ENCODE measurements at regions not wholly inside any gene's neighbourhood (a gene's known extent, or its start where the extent isn't known, plus 50 kb on each side); places are given as distances from the start of the nearest gene placed in this dataset.

DNA sequence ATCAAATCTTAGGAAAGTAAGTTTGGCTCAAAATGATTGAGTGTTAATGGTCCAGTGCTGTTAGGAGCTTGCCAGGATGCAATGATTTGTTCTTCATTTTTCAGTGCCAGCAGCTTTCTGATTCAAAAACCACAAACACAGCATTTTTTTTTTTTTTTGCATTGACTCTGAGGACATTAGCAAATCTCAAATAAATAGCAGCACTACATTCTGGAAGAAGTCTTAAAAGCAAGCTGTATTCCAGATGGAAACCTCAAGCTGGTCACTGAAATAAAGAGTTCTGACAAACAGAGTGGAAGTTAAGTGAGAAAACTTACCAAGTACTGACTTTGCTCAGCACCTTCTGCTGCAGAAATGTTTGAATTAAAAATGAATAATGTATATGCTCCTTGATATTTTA is 1653.1 kb upstream of the CDH9 start:
- H3K9ac ChIP-seq = no peak overlapping the region
- H3K4me1 ChIP-seq (ENCODE audit: control insufficient read depth in 1 of 2, insufficient read depth in 2 of 2, low read depth in 1 of 2, low read length in 1 of 2) = no peaks in the 10 kb centered on the region
- H3K9me2 ChIP-seq = no peaks in the 10 kb centered on the region; the same call in 1 of the 2 replicates
- no peaks in the 10 kb centered on the region for H3K27me3 ChIP-seq (ENCODE audit: insufficient read depth)
- no peak for DNase-seq
- CTCF ChIA-PET = no interaction called here
- no peak overlapping the region for H3K4me3 ChIP-seq (ENCODE audit: low read depth in 2 of 2, low read length in 1 of 2)
- H4K20me1 ChIP-seq (ENCODE audit: insufficient read depth) = no peaks in the 10 kb centered on the region
- no peak overlapping the region for H2AFZ ChIP-seq (ENCODE audit: low read depth)
- H3K9me3 ChIP-seq = no peaks in the 10 kb centered on the region
- POLR2A ChIA-PET = no interaction called here
- no peak for TF ChIP-seq RXRA (IDR thresholded peaks at IDR 0.05; ENCODE audit: borderline replicate concordance, low read depth)
- TF ChIP-seq NFIC (IDR thresholded peaks at IDR 0.05; ENCODE audit: borderline replicate concordance) = no peak
- TF ChIP-seq MEF2A (IDR thresholded peaks at IDR 0.05; ENCODE audit: borderline replicate concordance, low read depth) = no peak
- TF ChIP-seq GABPA (IDR thresholded peaks at IDR 0.05; ENCODE audit: low read depth) = no peak
- TF ChIP-seq, protein P1, sequence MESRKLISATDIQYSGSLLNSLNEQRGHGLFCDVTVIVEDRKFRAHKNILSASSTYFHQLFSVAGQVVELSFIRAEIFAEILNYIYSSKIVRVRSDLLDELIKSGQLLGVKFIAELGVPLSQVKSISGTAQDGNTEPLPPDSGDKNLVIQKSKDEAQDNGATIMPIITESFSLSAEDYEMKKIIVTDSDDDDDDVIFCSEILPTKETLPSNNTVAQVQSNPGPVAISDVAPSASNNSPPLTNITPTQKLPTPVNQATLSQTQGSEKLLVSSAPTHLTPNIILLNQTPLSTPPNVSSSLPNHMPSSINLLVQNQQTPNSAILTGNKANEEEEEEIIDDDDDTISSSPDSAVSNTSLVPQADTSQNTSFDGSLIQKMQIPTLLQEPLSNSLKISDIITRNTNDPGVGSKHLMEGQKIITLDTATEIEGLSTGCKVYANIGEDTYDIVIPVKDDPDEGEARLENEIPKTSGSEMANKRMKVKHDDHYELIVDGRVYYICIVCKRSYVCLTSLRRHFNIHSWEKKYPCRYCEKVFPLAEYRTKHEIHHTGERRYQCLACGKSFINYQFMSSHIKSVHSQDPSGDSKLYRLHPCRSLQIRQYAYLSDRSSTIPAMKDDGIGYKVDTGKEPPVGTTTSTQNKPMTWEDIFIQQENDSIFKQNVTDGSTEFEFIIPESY (IDR thresholded peaks at IDR 0.05; ENCODE audit: borderline replicate concordance, low read depth) = no peak
- TF ChIP-seq EP300 (IDR thresholded peaks at IDR 0.05; ENCODE audit: borderline replicate concordance in 1 of 2, low read depth in 1 of 2, low read length in 1 of 2) = no peak
- no peak for TF ChIP-seq ELF1 (IDR thresholded peaks at IDR 0.05)
- TF ChIP-seq RFX5 (IDR thresholded peaks at IDR 0.05; ENCODE audit: low read length) = no peak
- TF ChIP-seq JUND (IDR thresholded peaks at IDR 0.05) = no peak
- TF ChIP-seq, protein P2, sequence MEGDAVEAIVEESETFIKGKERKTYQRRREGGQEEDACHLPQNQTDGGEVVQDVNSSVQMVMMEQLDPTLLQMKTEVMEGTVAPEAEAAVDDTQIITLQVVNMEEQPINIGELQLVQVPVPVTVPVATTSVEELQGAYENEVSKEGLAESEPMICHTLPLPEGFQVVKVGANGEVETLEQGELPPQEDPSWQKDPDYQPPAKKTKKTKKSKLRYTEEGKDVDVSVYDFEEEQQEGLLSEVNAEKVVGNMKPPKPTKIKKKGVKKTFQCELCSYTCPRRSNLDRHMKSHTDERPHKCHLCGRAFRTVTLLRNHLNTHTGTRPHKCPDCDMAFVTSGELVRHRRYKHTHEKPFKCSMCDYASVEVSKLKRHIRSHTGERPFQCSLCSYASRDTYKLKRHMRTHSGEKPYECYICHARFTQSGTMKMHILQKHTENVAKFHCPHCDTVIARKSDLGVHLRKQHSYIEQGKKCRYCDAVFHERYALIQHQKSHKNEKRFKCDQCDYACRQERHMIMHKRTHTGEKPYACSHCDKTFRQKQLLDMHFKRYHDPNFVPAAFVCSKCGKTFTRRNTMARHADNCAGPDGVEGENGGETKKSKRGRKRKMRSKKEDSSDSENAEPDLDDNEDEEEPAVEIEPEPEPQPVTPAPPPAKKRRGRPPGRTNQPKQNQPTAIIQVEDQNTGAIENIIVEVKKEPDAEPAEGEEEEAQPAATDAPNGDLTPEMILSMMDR (IDR thresholded peaks at IDR 0.05) = no peak
- TF ChIP-seq, protein P3, sequence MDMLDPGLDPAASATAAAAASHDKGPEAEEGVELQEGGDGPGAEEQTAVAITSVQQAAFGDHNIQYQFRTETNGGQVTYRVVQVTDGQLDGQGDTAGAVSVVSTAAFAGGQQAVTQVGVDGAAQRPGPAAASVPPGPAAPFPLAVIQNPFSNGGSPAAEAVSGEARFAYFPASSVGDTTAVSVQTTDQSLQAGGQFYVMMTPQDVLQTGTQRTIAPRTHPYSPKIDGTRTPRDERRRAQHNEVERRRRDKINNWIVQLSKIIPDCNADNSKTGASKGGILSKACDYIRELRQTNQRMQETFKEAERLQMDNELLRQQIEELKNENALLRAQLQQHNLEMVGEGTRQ (IDR thresholded peaks at IDR 0.05; ENCODE audit: borderline replicate concordance, low read depth, low read length) = no peak
- TF ChIP-seq POLR2AphosphoS5 (IDR thresholded peaks at IDR 0.05; ENCODE audit: low read depth, low read length) = no peak
- no peak for TF ChIP-seq YY1 (IDR thresholded peaks at IDR 0.05; ENCODE audit: low read depth)
- TF ChIP-seq, protein P4, sequence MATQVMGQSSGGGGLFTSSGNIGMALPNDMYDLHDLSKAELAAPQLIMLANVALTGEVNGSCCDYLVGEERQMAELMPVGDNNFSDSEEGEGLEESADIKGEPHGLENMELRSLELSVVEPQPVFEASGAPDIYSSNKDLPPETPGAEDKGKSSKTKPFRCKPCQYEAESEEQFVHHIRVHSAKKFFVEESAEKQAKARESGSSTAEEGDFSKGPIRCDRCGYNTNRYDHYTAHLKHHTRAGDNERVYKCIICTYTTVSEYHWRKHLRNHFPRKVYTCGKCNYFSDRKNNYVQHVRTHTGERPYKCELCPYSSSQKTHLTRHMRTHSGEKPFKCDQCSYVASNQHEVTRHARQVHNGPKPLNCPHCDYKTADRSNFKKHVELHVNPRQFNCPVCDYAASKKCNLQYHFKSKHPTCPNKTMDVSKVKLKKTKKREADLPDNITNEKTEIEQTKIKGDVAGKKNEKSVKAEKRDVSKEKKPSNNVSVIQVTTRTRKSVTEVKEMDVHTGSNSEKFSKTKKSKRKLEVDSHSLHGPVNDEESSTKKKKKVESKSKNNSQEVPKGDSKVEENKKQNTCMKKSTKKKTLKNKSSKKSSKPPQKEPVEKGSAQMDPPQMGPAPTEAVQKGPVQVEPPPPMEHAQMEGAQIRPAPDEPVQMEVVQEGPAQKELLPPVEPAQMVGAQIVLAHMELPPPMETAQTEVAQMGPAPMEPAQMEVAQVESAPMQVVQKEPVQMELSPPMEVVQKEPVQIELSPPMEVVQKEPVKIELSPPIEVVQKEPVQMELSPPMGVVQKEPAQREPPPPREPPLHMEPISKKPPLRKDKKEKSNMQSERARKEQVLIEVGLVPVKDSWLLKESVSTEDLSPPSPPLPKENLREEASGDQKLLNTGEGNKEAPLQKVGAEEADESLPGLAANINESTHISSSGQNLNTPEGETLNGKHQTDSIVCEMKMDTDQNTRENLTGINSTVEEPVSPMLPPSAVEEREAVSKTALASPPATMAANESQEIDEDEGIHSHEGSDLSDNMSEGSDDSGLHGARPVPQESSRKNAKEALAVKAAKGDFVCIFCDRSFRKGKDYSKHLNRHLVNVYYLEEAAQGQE (IDR thresholded peaks at IDR 0.05; ENCODE audit: low read depth, low read length) = no peak
- no peak for TF ChIP-seq TAF1 (IDR thresholded peaks at IDR 0.05; ENCODE audit: borderline replicate concordance, low read depth, low read length)
- TF ChIP-seq TCF12 (IDR thresholded peaks at IDR 0.05) = no peak
- TF ChIP-seq NRF1 (IDR thresholded peaks at IDR 0.05; ENCODE audit: low read depth, low read length) = no peak
- no peak for TF ChIP-seq CHD2 (IDR thresholded peaks at IDR 0.05; ENCODE audit: low read length, partially characterized antibody)
- H3F3A ChIP-seq (replicated peaks; ENCODE audit: insufficient read depth) = no peaks in the 10 kb centered on the region
- no peaks in the 10 kb centered on the region for H3K36me3 ChIP-seq (replicated peaks in 1 of 2; ENCODE audit: control insufficient read depth in 1 of 2, insufficient read depth in 2 of 2, low read length in 1 of 2)
- H3K4me2 ChIP-seq = no peak overlapping the region
- no peaks in the 10 kb centered on the region for H3K79me2 ChIP-seq (ENCODE audit: insufficient read depth)
- H3K27ac ChIP-seq (ENCODE audit: low read depth in 2 of 2, low read length in 1 of 2) = no peak overlapping the region

All from SK-N-SH (cell line).